WTC11 (cell line): ENCODE measurements at regions not wholly inside any gene's neighbourhood (a gene's known extent, or its start where the extent isn't known, plus 50 kb on each side); places are given as distances from the start of the nearest gene placed in this dataset.

Experiments
- AFF4 ChIP-seq: sonication (generic); formaldehyde crosslinking; IDR thresholded peaks from 2 replicates; pipeline ENCODE4 v1.8.1; 2023; ENCODE audit warnings: mild to moderate bottlenecking, missing genetic modification reagents, borderline replicate concordance
- ARID4B ChIP-seq: sonication (generic); formaldehyde crosslinking; IDR thresholded peaks from 2 replicates; pipeline ENCODE4 v1.8.0; 2023; ENCODE audit warnings: missing genetic modification reagents, mild to moderate bottlenecking, borderline replicate concordance
- ATF3 ChIP-seq: sonication (generic); formaldehyde crosslinking; conservative IDR thresholded peaks from 2 replicates; pipeline ENCODE4 v1.8.1; 2022; ENCODE audit warnings: mild to moderate bottlenecking, missing genetic modification reagents
- CREM ChIP-seq: sonication (generic); formaldehyde crosslinking; IDR thresholded peaks from 2 replicates; pipeline ENCODE4 v1.8.1; 2022; ENCODE audit warnings: mild to moderate bottlenecking, missing genetic modification reagents, moderate library complexity
- CTCF ChIP-seq: fragments of 200-600 bp; IDR thresholded peaks from 2 replicates; pipeline ENCODE4 v1.8.0; 2022; ENCODE audit warnings: antibody characterized with exemption
- E2F4 ChIP-seq: sonication (generic); formaldehyde crosslinking; IDR thresholded peaks from 2 replicates; pipeline ENCODE4 v1.8.1; 2022; ENCODE audit warnings: low read depth, mild to moderate bottlenecking, moderate library complexity, missing genetic modification reagents, borderline replicate concordance
- IRF2 ChIP-seq: sonication (generic); formaldehyde crosslinking; IDR thresholded peaks from 2 replicates; pipeline ENCODE4 v1.8.0; 2022; ENCODE audit warnings: low read depth, missing genetic modification reagents, borderline replicate concordance
- MAX ChIP-seq: sonication (generic); formaldehyde crosslinking; IDR thresholded peaks from 2 replicates; pipeline ENCODE4 v1.8.0; 2022; ENCODE audit warnings: mild to moderate bottlenecking, missing genetic modification reagents
- MLX ChIP-seq: sonication (generic); formaldehyde crosslinking; IDR thresholded peaks from 2 replicates; pipeline ENCODE4 v1.8.1; 2023; ENCODE audit warnings: mild to moderate bottlenecking, missing genetic modification reagents, moderate library complexity
- SP1 ChIP-seq: sonication (generic); formaldehyde crosslinking; conservative IDR thresholded peaks from 2 replicates; pipeline ENCODE4 v1.8.1; 2022; ENCODE audit warnings: missing genetic modification reagents
- ZNF425 ChIP-seq: fragments of 250-450 bp; sonication (Bioruptor Pico); conservative IDR thresholded peaks from 2 replicates; pipeline ENCODE4 v1.9.0; 2021; ENCODE audit warnings: mild to moderate bottlenecking

- no peak for TF ChIP-seq MAX (CRISPR knock-in tag)
- TF ChIP-seq CTCF, result no peak
- TF ChIP-seq MLX (CRISPR knock-in tag), result no peak
- no peak for TF ChIP-seq ZNF425 (CRISPR knock-in tag)
- no peak for TF ChIP-seq IRF2 (CRISPR knock-in tag)
- TF ChIP-seq CREM (CRISPR knock-in tag), result no peak
- TF ChIP-seq SP1, result no peak
- no peak for TF ChIP-seq ATF3 (CRISPR knock-in tag)
- no peak for TF ChIP-seq ARID4B (CRISPR knock-in tag)
- TF ChIP-seq AFF4, result no peak
- no peak for TF ChIP-seq E2F4 (CRISPR knock-in tag)
Measured at GRCh38 chr22:48431536-48432315, 1395.9 kb downstream of the BRD1 start.
